IPS-NIHi11 (cell line): ENCODE measurements at regions not wholly inside any gene's neighbourhood (a gene's known extent, or its start where the extent isn't known, plus 50 kb on each side); places are given as distances from the start of the nearest gene placed in this dataset.
A peak's percentile ranks its signal among the peaks of the same experiment; 100 is the strongest.

Experiments
- DNase-seq: peaks from one replicate; pipeline ENCODE4 v3.0.0; 2012; ENCODE audit warnings: mixed read lengths, low spot score

GRCh38 chr2:133720429-133720828, 152.2 kb upstream of the NCKAP5 start:
- no peak for DNase-seq

- no peak for DNase-seq
Measured at GRCh38 chr2:133721118-133721517, 152.9 kb upstream of the NCKAP5 start.

GRCh38 chr2:133723133-133723532, 154.9 kb upstream of the NCKAP5 start:
- no peak for DNase-seq

- no peak for DNase-seq
Measured at GRCh38 chr2:133726973-133727372, 158.7 kb upstream of the NCKAP5 start.

- DNase-seq = no peak
Measured at GRCh38 chr2:133732059-133732458, 163.8 kb upstream of the NCKAP5 start.

GRCh38 chr2:133732982-133733900, 165.0 kb upstream of the NCKAP5 start:
- no peak for DNase-seq

- no peak for DNase-seq
Measured at GRCh38 chr2:133733901-133734255, 165.6 kb upstream of the NCKAP5 start.

GRCh38 chr2:133734716-133735495, 166.6 kb upstream of the NCKAP5 start:
- DNase-seq = no peak

GRCh38 chr2:133736674-133737073, 168.4 kb upstream of the NCKAP5 start:
- no peak for DNase-seq

- DNase-seq = no peak
Measured at GRCh38 chr2:133737242-133737993, 169.2 kb upstream of the NCKAP5 start.

GRCh38 chr2:133739039-133739438, 170.8 kb upstream of the NCKAP5 start:
- DNase-seq = no peak

- DNase-seq = no peak
Measured at GRCh38 chr2:133740500-133740899, 172.2 kb upstream of the NCKAP5 start.

- DNase-seq = no peak
Measured at GRCh38 chr2:133748007-133748700, 179.9 kb upstream of the NCKAP5 start.

- DNase-seq = no peak
Measured at GRCh38 chr2:133753665-133754064, 185.4 kb upstream of the NCKAP5 start.

GRCh38 chr2:133755480-133756300, 187.4 kb upstream of the NCKAP5 start:
- DNase-seq = no peak

- no peak for DNase-seq
Measured at GRCh38 chr2:133756833-133757232, 188.6 kb upstream of the NCKAP5 start.

GRCh38 chr2:133760376-133760775, 192.1 kb upstream of the NCKAP5 start:
- no peak for DNase-seq

- no peak for DNase-seq
Measured at GRCh38 chr2:133765658-133766057, 197.4 kb upstream of the NCKAP5 start.

GRCh38 chr2:133766164-133766832, 198.0 kb upstream of the NCKAP5 start:
- no peak for DNase-seq

- peak; percentile 18 for DNase-seq
Measured at GRCh38 chr2:133768256-133768655, 200.0 kb upstream of the NCKAP5 start.
